GM12892 (cell line): ENCODE measurements at regions not wholly inside any gene's neighbourhood (a gene's known extent, or its start where the extent isn't known, plus 50 kb on each side); places are given as distances from the start of the nearest gene placed in this dataset.

Source experiments
- POLR2A ChIP-seq: IDR thresholded peaks from 2 replicates; pipeline ENCODE4 v1.6.1; 2011; ENCODE audit warnings: low read depth, low read length, control low read depth
- POLR2AphosphoS5 ChIP-seq: IDR thresholded peaks from 2 replicates; pipeline ENCODE4 v1.6.1; 2011; ENCODE audit warnings: low read depth, low read length, control low read depth
- TAF1 ChIP-seq: IDR thresholded peaks from 2 replicates; pipeline ENCODE4 v1.6.1; 2011; ENCODE audit warnings: low read depth, mild to moderate bottlenecking, control low read depth, low read length, borderline replicate concordance

DNA sequence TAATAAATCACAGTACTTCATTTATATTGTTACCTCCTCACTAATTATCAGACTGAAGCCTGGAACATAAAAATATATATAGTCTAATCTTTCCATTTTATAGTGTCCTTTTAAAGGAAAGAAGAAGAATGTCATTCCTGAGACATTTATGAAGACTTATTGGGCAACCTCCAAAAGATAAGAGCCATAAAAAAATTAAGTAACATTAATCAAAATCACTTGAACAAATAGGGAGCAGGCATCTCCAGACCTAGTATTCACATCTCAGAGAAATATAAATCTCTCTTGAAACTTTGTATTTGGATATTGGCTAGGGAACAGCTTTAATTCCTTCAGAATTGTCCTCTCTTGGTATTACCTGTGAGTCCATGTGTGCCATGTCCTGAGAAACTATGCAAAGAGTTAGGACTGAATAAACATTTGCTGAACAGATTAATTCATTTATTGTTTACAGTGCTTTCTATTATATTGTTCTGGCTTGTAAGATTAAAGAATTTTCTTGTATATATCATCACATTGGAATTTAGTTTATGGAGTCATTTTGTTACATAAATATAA is 530.5 kb upstream of the LRRC4C start:
- TF ChIP-seq POLR2A (no peak), POLR2AphosphoS5 (no peak), TAF1 (no peak)
